ENCODE measurements at regions not wholly inside any gene's neighbourhood (a gene's known extent, or its start where the extent isn't known, plus 50 kb on each side); places are given as distances from the start of the nearest gene placed in this dataset.

DNA sequence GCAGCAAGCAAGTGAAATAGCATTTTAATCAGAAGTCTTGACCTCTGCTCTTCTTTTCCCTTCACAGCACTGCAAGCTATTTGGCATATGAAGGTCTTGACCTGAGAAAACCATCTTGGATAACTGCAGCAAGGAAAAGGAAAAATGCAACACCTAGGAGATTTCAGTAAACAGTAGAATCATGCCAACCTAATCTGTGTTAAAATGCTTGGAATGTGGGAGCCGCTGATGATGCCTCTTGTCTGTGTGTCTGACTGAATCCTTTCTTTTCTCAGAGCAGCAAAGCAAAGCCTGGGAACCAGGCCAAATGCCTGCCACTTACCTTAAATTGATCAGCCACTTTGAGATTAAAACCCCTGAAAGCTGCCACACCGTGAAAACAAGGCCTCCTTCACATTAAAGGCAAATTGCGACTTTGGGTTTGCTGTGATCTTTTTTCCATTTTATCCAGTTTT, 80.4 kb upstream of the CDK6 start:
- no peaks in the 10 kb centered on the region for H3K79me2 ChIP-seq (ENCODE audit: control insufficient read depth, insufficient read depth, low read length, poor library complexity)
- peaks cover 3 to 4% of the 10 kb centered on the region in 2 experiments for H3K4me1 ChIP-seq (ENCODE audit: control insufficient read depth in 1 of 2, insufficient read depth in 2 of 2, low read length in 2 of 2)
- H3K36me3 ChIP-seq (ENCODE audit: control insufficient read depth in 1 of 2, insufficient read depth in 2 of 2, low read length in 2 of 2) = no peaks in the 10 kb centered on the region
- H3K23ac ChIP-seq (ENCODE audit: low read length) = no peak overlapping the region
- no peak overlapping the region for H2AFZ ChIP-seq (ENCODE audit: insufficient read depth, low read length, poor library complexity)
- H3K4me2 ChIP-seq (ENCODE audit: low read length) = peak overlapping the region; percentile 37
- peak overlapping the region; percentile 33 for H3K27ac ChIP-seq (ENCODE audit: low read depth, low read length)
- WGBS (ENCODE audit: extremely low coverage, insufficient coverage, insufficient read length) = no CpG with 5 or more reads among the region's 3 CpGs
- H4K91ac ChIP-seq (ENCODE audit: low read depth, low read length) = no peak overlapping the region
- no peak overlapping the region for H2BK5ac ChIP-seq (ENCODE audit: low read depth, low read length, poor library complexity)
- H3K4ac ChIP-seq (ENCODE audit: low read depth, low read length) = no peak overlapping the region
- no peak overlapping the region for H2BK12ac ChIP-seq (ENCODE audit: low read length)
- H3K9me3 ChIP-seq (ENCODE audit: insufficient read depth, low read depth, low read length) = no peaks in the 10 kb centered on the region
- no peak overlapping the region for H3K18ac ChIP-seq (ENCODE audit: low read length)
- no peak overlapping the region for H3K4me3 ChIP-seq (ENCODE audit: low read depth, low read length)
- no peak overlapping the region for H4K8ac ChIP-seq (ENCODE audit: low read depth, low read length)
- H2AK5ac ChIP-seq (ENCODE audit: low read length) = no peak overlapping the region
- DNase-seq = peak; percentile 73 to 97
- no peaks in the 10 kb centered on the region for H3K27me3 ChIP-seq (ENCODE audit: insufficient read depth, low read length)
- no peak overlapping the region for H2BK120ac ChIP-seq (ENCODE audit: insufficient read depth, low read length, poor library complexity)
- no peak overlapping the region for H4K12ac ChIP-seq (ENCODE audit: low read depth, low read length)
- no peak overlapping the region for H3K9ac ChIP-seq (ENCODE audit: low read length)
- no peak overlapping the region for H3K14ac ChIP-seq (ENCODE audit: low read length)
- no peaks in the 10 kb centered on the region for H3K79me1 ChIP-seq (ENCODE audit: low read length)

DNA sequence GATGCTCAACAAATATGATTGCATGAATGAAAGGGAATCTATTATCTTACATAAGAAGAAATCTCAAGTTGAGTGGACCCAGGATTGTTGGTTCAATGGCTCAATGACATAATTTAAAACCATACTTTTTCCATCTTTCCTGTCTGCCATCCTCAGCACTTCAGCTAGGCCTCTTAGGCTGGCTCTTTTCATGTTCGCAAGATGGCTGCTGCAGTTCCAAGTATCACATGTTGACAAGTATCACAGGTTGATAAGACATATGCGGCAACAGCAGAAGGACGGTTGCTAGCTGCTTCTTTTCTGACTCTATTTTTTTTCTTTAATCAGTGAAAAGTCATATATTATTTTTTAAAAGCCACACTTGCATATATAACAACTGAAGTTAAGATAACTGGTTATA, 79.0 kb upstream of the CDK6 start:
- H3K79me1 ChIP-seq (ENCODE audit: low read length) = no peaks in the 10 kb centered on the region
- H4K8ac ChIP-seq (ENCODE audit: low read depth, low read length) = no peak overlapping the region
- WGBS (ENCODE audit: extremely low coverage, insufficient coverage, insufficient read length) = no CpG with 5 or more reads among the region's 3 CpGs
- no peak for DNase-seq
- no peak overlapping the region for H4K12ac ChIP-seq (ENCODE audit: low read depth, low read length)
- H2AK5ac ChIP-seq (ENCODE audit: low read length) = no peak overlapping the region
- no peak overlapping the region for H3K4ac ChIP-seq (ENCODE audit: low read depth, low read length)
- H3K14ac ChIP-seq (ENCODE audit: low read length) = no peak overlapping the region
- H3K9me3 ChIP-seq (ENCODE audit: insufficient read depth, low read depth, low read length) = no peaks in the 10 kb centered on the region
- H3K36me3 ChIP-seq (ENCODE audit: control insufficient read depth in 1 of 2, insufficient read depth in 2 of 2, low read length in 2 of 2) = no peaks in the 10 kb centered on the region
- no peak overlapping the region for H2BK12ac ChIP-seq (ENCODE audit: low read length)
- H3K9ac ChIP-seq (ENCODE audit: low read length) = no peak overlapping the region
- no peak overlapping the region for H2BK120ac ChIP-seq (ENCODE audit: insufficient read depth, low read length, poor library complexity)
- no peak overlapping the region for H3K27ac ChIP-seq (ENCODE audit: low read depth, low read length)
- no peak overlapping the region for H3K4me2 ChIP-seq (ENCODE audit: low read length)
- no peak overlapping the region for H3K4me3 ChIP-seq (ENCODE audit: low read depth, low read length)
- no peaks in the 10 kb centered on the region for H3K27me3 ChIP-seq (ENCODE audit: insufficient read depth, low read length)
- peaks cover 3 to 4% of the 10 kb centered on the region in 2 experiments for H3K4me1 ChIP-seq (ENCODE audit: control insufficient read depth in 1 of 2, insufficient read depth in 2 of 2, low read length in 2 of 2)
- H3K23ac ChIP-seq (ENCODE audit: low read length) = no peak overlapping the region
- H4K91ac ChIP-seq (ENCODE audit: low read depth, low read length) = no peak overlapping the region
- H2AFZ ChIP-seq (ENCODE audit: insufficient read depth, low read length, poor library complexity) = no peak overlapping the region
- no peak overlapping the region for H3K18ac ChIP-seq (ENCODE audit: low read length)
- no peak overlapping the region for H2BK5ac ChIP-seq (ENCODE audit: low read depth, low read length, poor library complexity)
- no peaks in the 10 kb centered on the region for H3K79me2 ChIP-seq (ENCODE audit: control insufficient read depth, insufficient read depth, low read length, poor library complexity)

DNA sequence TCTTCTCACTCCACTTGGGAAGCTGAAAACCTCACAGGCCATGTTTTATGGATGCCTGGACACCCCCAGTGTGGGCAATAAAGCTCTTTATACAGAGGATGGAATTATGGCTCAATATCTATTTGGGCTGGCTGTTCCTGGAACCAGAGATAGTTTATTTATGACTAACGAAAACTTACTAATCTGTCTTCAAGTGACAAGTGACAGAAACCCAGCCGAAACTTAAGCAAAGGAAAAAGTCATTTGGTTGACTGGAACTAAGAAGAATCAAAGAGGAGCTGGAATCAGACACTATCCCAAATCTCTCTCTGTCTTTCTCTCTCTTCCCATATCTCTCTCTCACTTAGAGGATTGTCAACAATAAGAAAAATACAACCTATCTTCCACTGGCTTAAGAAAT, 78.3 kb upstream of the CDK6 start:
- Histone ChIP-seq H2AFZ (ENCODE audit: insufficient read depth, low read length, poor library complexity) (no peak overlapping the region), H3K4ac (ENCODE audit: low read depth, low read length) (no peak overlapping the region), H3K27me3 (ENCODE audit: insufficient read depth, low read length) (no peaks in the 10 kb centered on the region), H3K4me1 (ENCODE audit: control insufficient read depth in 1 of 2, insufficient read depth in 2 of 2, low read length in 2 of 2) (peaks cover 3 to 4% of the 10 kb centered on the region in 2 experiments), H3K4me3 (ENCODE audit: low read depth, low read length) (no peak overlapping the region), H3K36me3 (ENCODE audit: control insufficient read depth in 1 of 2, insufficient read depth in 2 of 2, low read length in 2 of 2) (no peaks in the 10 kb centered on the region), H3K79me2 (ENCODE audit: control insufficient read depth, insufficient read depth, low read length, poor library complexity) (no peaks in the 10 kb centered on the region), H4K12ac (ENCODE audit: low read depth, low read length) (no peak overlapping the region), H3K9me3 (ENCODE audit: insufficient read depth, low read depth, low read length) (no peaks in the 10 kb centered on the region), H3K18ac (ENCODE audit: low read length) (no peak overlapping the region), H2BK5ac (ENCODE audit: low read depth, low read length, poor library complexity) (no peak overlapping the region), H4K91ac (ENCODE audit: low read depth, low read length) (no peak overlapping the region), H2AK5ac (ENCODE audit: low read length) (no peak overlapping the region), H4K8ac (ENCODE audit: low read depth, low read length) (no peak overlapping the region), H3K79me1 (ENCODE audit: low read length) (no peaks in the 10 kb centered on the region), H3K9ac (ENCODE audit: low read length) (no peak overlapping the region), H3K27ac (ENCODE audit: low read depth, low read length) (no peak overlapping the region), H3K14ac (ENCODE audit: low read length) (no peak overlapping the region), H3K23ac (ENCODE audit: low read length) (no peak overlapping the region), H2BK12ac (ENCODE audit: low read length) (no peak overlapping the region), H2BK120ac (ENCODE audit: insufficient read depth, low read length, poor library complexity) (no peak overlapping the region), H3K4me2 (ENCODE audit: low read length) (no peak overlapping the region)
- DNase-seq = no peak
- no CpG with 5 or more reads among the region's 2 CpGs for WGBS (ENCODE audit: extremely low coverage, insufficient coverage, insufficient read length)

GRCh38 chr7:92913849-92914248, 77.5 kb upstream of the CDK6 start:
- no peaks in the 10 kb centered on the region for H3K79me2 ChIP-seq (ENCODE audit: control insufficient read depth, insufficient read depth, low read length, poor library complexity)
- no peak overlapping the region for H2BK5ac ChIP-seq (ENCODE audit: low read depth, low read length, poor library complexity)
- H2BK120ac ChIP-seq (ENCODE audit: insufficient read depth, low read length, poor library complexity) = no peak overlapping the region
- H4K91ac ChIP-seq (ENCODE audit: low read depth, low read length) = no peak overlapping the region
- H3K4me2 ChIP-seq (ENCODE audit: low read length) = no peak overlapping the region
- no peak overlapping the region for H2AFZ ChIP-seq (ENCODE audit: insufficient read depth, low read length, poor library complexity)
- H3K18ac ChIP-seq (ENCODE audit: low read length) = no peak overlapping the region
- no peak overlapping the region for H4K8ac ChIP-seq (ENCODE audit: low read depth, low read length)
- H3K23ac ChIP-seq (ENCODE audit: low read length) = no peak overlapping the region
- no peaks in the 10 kb centered on the region for H3K9me3 ChIP-seq (ENCODE audit: insufficient read depth, low read depth, low read length)
- no peak overlapping the region for H4K12ac ChIP-seq (ENCODE audit: low read depth, low read length)
- DNase-seq = no peak
- H3K9ac ChIP-seq (ENCODE audit: low read length) = no peak overlapping the region
- no CpG with 5 or more reads among the region's 3 CpGs for WGBS (ENCODE audit: extremely low coverage, insufficient coverage, insufficient read length)
- no peaks in the 10 kb centered on the region for H3K27me3 ChIP-seq (ENCODE audit: insufficient read depth, low read length)
- H3K36me3 ChIP-seq (ENCODE audit: control insufficient read depth in 1 of 2, insufficient read depth in 2 of 2, low read length in 2 of 2) = no peaks in the 10 kb centered on the region
- H3K4me1 ChIP-seq (ENCODE audit: control insufficient read depth in 1 of 2, insufficient read depth in 2 of 2, low read length in 2 of 2) = peaks cover 3 to 4% of the 10 kb centered on the region in 2 experiments
- no peaks in the 10 kb centered on the region for H3K79me1 ChIP-seq (ENCODE audit: low read length)
- H3K4me3 ChIP-seq (ENCODE audit: low read depth, low read length) = no peak overlapping the region
- H2AK5ac ChIP-seq (ENCODE audit: low read length) = no peak overlapping the region
- no peak overlapping the region for H3K4ac ChIP-seq (ENCODE audit: low read depth, low read length)
- no peak overlapping the region for H3K27ac ChIP-seq (ENCODE audit: low read depth, low read length)
- no peak overlapping the region for H2BK12ac ChIP-seq (ENCODE audit: low read length)
- no peak overlapping the region for H3K14ac ChIP-seq (ENCODE audit: low read length)

Data from trophoblast cell (in vitro differentiated cells and primary cell).